Keratinocyte (primary cell): ENCODE measurements at regions not wholly inside any gene's neighbourhood (a gene's known extent, or its start where the extent isn't known, plus 50 kb on each side); places are given as distances from the start of the nearest gene placed in this dataset.

ENCODE experiments used
- DNase-seq: peaks from one replicate; pipeline ENCODE4 v3.0.0-alpha.2; 2011; ENCODE audit warnings: low read depth, missing footprints, low spot score
- FAIRE-seq: peaks from 2 replicates; lab custom pipeline; 2011; peaks lifted over from hg19 to GRCh38; lab: Jason Lieb, UNC
- H2AFZ ChIP-seq: 2 replicates; pipeline ENCODE4 v1.6.0; 2012; ENCODE audit warnings: low read length, control low read depth, inconsistent platforms; ENCODE audit not compliant: control insufficient read depth
- H3K27ac ChIP-seq: 2 replicates; pipeline ENCODE4 v1.5.1; 2011; ENCODE audit warnings: low read length; ENCODE audit not compliant: control insufficient read depth, insufficient read depth
- H3K27me3 ChIP-seq: 3 replicates; pipeline ENCODE4 v1.6.0; 2011; ENCODE audit warnings: low read length; ENCODE audit not compliant: control insufficient read depth, insufficient read depth; ENCODE audit errors: extremely low read depth
- H3K36me3 ChIP-seq, 2 experiments: 2 replicates in 1 of 2; 3 replicates in 1 of 2; pipeline ENCODE4 v1.5.1; 2011; ENCODE audit warnings: low read length in 2 of 2, mild to moderate bottlenecking in 1 of 2; ENCODE audit not compliant: control insufficient read depth in 2 of 2, insufficient read depth in 2 of 2; ENCODE audit errors: extremely low read depth in 1 of 2
- H3K4me1 ChIP-seq: 3 replicates; pipeline ENCODE4 v1.5.1; 2011; ENCODE audit warnings: low read length; ENCODE audit not compliant: control insufficient read depth, insufficient read depth; ENCODE audit errors: extremely low read depth
- H3K4me2 ChIP-seq: 3 replicates; pipeline ENCODE4 v1.6.0; 2011; ENCODE audit warnings: low read depth, low read length; ENCODE audit not compliant: control insufficient read depth, insufficient read depth; ENCODE audit errors: extremely low read depth
- H3K4me3 ChIP-seq, 3 experiments: fragments of 200-600 bp in 1 of 3; sonication (generic) in 1 of 3; 2 replicates in 2 of 3; 3 replicates in 1 of 3; pipeline ENCODE4 v1.5.1; 2011 to 2016; ENCODE audit warnings: low read length in 3 of 3, mild to moderate bottlenecking in 3 of 3, control low read depth in 2 of 3, inconsistent platforms in 1 of 3, low read depth in 1 of 3, mixed read lengths in 1 of 3, mixed run types in 1 of 3, moderate library complexity in 1 of 3; ENCODE audit not compliant: control insufficient read depth in 2 of 3, insufficient read depth in 2 of 3; ENCODE audit errors: extremely low read depth in 1 of 3
- H3K79me2 ChIP-seq: 2 replicates; pipeline ENCODE4 v1.6.0; 2012; ENCODE audit warnings: low read length; ENCODE audit not compliant: control insufficient read depth, insufficient read depth
- H3K9ac ChIP-seq: 3 replicates; pipeline ENCODE4 v1.6.0; 2011; ENCODE audit warnings: low read length; ENCODE audit not compliant: control insufficient read depth, insufficient read depth; ENCODE audit errors: extremely low read depth
- H3K9me1 ChIP-seq: 3 replicates; pipeline ENCODE4 v1.6.0; 2011; ENCODE audit warnings: low read length; ENCODE audit not compliant: control insufficient read depth, insufficient read depth; ENCODE audit errors: extremely low read depth
- H3K9me3 ChIP-seq: 2 replicates; pipeline ENCODE4 v1.5.1; 2012; ENCODE audit warnings: low read depth, low read length; ENCODE audit not compliant: control insufficient read depth
- H4K20me1 ChIP-seq: 3 replicates; pipeline ENCODE4 v1.6.0; 2011; ENCODE audit warnings: low read length; ENCODE audit not compliant: control insufficient read depth, insufficient read depth; ENCODE audit errors: extremely low read depth
- CTCF ChIP-seq, 3 experiments: IDR thresholded peaks in 1 of 3; conservative IDR thresholded peaks in 1 of 3; optimal IDR thresholded peaks in 1 of 3; 2 replicates in 2 of 3; 3 replicates in 1 of 3; pipeline versions ENCODE3 to v1.5.1; 2011; ENCODE audit warnings: low read length in 3 of 3, mild to moderate bottlenecking in 3 of 3, moderate library complexity in 2 of 3, control low read depth in 1 of 3, inconsistent platforms in 1 of 3; ENCODE audit not compliant: insufficient read depth in 2 of 3; ENCODE audit errors: extremely low read depth in 1 of 3
- EZH2 ChIP-seq: IDR thresholded peaks from one replicate; pipeline ENCODE4 v1.6.1; 2012; ENCODE audit warnings: inconsistent platforms, mild to moderate bottlenecking, low read length, moderate library complexity
- dilution Hi-C: fragments of 300-500 bp; cut with MboI; formaldehyde crosslinking; loops from one replicate; pipeline ENCODE4 v1.7.0; 2020; ENCODE audit warnings: low sequenced_read_pairs; ENCODE audit not compliant: extremely low pct_ligation_motif_present

- peaks cover 6% of the 10 kb centered on the region for H3K4me1 ChIP-seq
- no peak overlapping the region for H2AFZ ChIP-seq
- no peaks in the 10 kb centered on the region for H3K9me1 ChIP-seq
- H3K27ac ChIP-seq, result no peak overlapping the region
- H3K4me3 ChIP-seq, result no peak overlapping the region
- H3K9ac ChIP-seq, result no peak overlapping the region
- TF ChIP-seq EZH2 (no peak), CTCF (optimal IDR thresholded peaks at IDR 0.05 in 1 of 3, IDR thresholded peaks at IDR 0.05 in 1 of 3, conservative IDR thresholded peaks at IDR 0.05 in 1 of 3; ENCODE audit: extremely low read depth in 1 of 3, insufficient read depth in 2 of 3, low read length in 3 of 3) (no peak)
- H4K20me1 ChIP-seq, result no peaks in the 10 kb centered on the region
- FAIRE-seq (no peak), DNase-seq (no peak)
- H3K4me2 ChIP-seq, result no peak overlapping the region
- H3K79me2 ChIP-seq, result no peaks in the 10 kb centered on the region
- H3K36me3 ChIP-seq, result no peaks in the 10 kb centered on the region
- dilution Hi-C loops, result no loop called here
- H3K9me3 ChIP-seq, result no peaks in the 10 kb centered on the region
- H3K27me3 ChIP-seq, result no peaks in the 10 kb centered on the region
Observed at GRCh38 chr11:27857014-27857413, 156.8 kb upstream of the BDNF start.

DNA sequence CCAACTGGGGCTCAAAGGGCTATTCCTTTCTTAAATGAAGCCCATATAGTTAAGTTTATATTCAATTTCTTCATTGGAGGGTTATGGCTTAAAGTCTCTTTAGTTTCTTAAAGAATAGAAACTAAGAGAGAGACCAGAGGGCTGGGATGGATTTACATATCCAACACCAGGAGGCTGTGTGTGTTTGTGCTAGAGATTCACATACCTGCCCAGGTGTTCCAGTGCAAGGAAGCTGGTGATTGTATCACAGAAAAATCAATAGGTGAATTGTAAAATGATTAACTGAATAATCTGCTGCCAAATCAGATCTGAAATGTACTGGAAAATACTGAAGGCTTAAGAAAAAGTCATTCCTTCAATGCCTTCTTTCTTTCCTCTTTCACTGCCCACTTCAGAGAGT lies 148.2 kb upstream of the BDNF start:
- H3K4me1 ChIP-seq, result no peaks in the 10 kb centered on the region
- no peaks in the 10 kb centered on the region for H3K36me3 ChIP-seq
- H3K4me2 ChIP-seq, result no peak overlapping the region
- no peaks in the 10 kb centered on the region for H3K9me3 ChIP-seq
- peaks cover 3% of the 10 kb centered on the region for H3K27me3 ChIP-seq
- dilution Hi-C loops, result no loop called here
- no peak overlapping the region for H3K4me3 ChIP-seq
- no peaks in the 10 kb centered on the region for H4K20me1 ChIP-seq
- no peak overlapping the region for H3K27ac ChIP-seq
- TF ChIP-seq CTCF (optimal IDR thresholded peaks at IDR 0.05 in 1 of 3, IDR thresholded peaks at IDR 0.05 in 1 of 3, conservative IDR thresholded peaks at IDR 0.05 in 1 of 3; ENCODE audit: extremely low read depth in 1 of 3, insufficient read depth in 2 of 3, low read length in 3 of 3) (no peak), EZH2 (no peak)
- no peak overlapping the region for H2AFZ ChIP-seq
- DNase-seq (no peak), FAIRE-seq (no peak)
- no peak overlapping the region for H3K9ac ChIP-seq
- no peaks in the 10 kb centered on the region for H3K79me2 ChIP-seq
- no peaks in the 10 kb centered on the region for H3K9me1 ChIP-seq
